ENCODE measurements at regions not wholly inside any gene's neighbourhood (a gene's known extent, or its start where the extent isn't known, plus 50 kb on each side); places are given as distances from the start of the nearest gene placed in this dataset.

DNA sequence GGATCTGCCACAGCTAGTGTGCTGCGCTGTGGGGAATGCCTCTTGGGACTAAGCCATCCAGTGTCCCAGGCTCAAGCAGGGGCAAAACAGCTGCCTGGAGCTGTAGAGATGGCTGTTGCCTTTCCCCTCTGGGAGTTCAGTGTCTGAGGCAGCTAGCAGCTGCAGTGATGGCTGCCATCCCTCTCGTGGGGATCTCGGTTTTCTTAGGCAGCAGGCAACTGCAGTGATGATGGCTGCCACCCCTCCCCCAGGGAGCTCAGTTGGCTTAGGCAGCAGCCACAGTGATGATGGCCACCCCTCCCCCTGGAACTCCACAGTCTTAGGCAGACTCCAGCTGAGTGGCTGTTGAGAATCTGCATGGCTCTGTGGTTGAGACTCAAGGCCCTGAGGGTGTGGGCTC lies 1389.2 kb upstream of the NUDT12 start:
- no peaks in the 10 kb centered on the region for H3K27me3 ChIP-seq (ENCODE audit: control insufficient read depth, insufficient read depth, low read length)
- H3K4me3 ChIP-seq (ENCODE audit: low read depth, low read length) = no peak overlapping the region
- no peak for TF ChIP-seq CTCF (IDR thresholded peaks at IDR 0.05; ENCODE audit: insufficient read depth, low read length, severe bottlenecking)
- H3K36me3 ChIP-seq (ENCODE audit: control insufficient read depth, insufficient read depth, low read length) = no peaks in the 10 kb centered on the region
- FAIRE-seq (no peak), DNase-seq (ENCODE audit: low read depth) (no peak)

DNA sequence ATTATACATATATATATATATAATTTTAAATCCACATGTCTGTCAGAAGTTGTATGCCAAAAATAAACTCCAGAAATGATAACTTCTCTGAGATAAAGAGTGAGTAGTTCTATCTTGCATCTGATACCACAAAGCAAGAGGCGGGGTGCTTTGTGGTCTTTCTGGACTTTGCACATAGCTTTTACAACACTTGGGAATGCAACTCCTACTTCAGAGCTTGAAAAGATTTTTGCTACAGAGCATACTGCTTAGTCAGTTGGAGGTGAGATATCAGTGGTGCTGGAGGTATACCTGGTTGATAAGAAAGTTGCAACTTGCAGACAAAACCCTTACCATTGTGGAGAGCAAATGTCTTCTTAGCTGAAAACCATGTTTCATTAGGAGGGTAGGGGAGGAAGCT lies 1384.5 kb upstream of the NUDT12 start:
- FAIRE-seq (no peak), DNase-seq (ENCODE audit: low read depth) (no peak)
- TF ChIP-seq CTCF (IDR thresholded peaks at IDR 0.05; ENCODE audit: insufficient read depth, low read length, severe bottlenecking) = no peak
- Histone ChIP-seq H3K27me3 (ENCODE audit: control insufficient read depth, insufficient read depth, low read length) (no peaks in the 10 kb centered on the region), H3K4me3 (ENCODE audit: low read depth, low read length) (no peak overlapping the region), H3K36me3 (ENCODE audit: control insufficient read depth, insufficient read depth, low read length) (no peaks in the 10 kb centered on the region)

DNA sequence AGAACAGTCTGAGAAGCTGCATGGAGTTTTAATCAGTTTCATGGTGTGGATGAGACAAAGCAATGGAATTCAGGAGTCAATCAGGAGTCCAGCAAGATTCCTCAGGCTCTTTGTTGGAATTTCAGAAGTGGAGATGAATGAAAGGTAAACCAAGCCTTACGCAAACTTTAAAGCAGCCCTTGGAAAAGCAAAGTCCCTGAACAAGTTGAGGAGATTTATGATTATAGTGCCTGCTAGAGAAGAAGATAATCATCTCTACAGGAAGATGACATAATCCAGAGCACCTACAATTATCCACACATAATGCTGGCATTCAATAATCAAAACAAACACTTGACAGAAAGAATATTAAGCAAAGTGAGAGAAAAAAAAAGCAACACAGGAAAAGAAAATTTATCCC lies 1380.1 kb upstream of the NUDT12 start:
- no peaks in the 10 kb centered on the region for H3K36me3 ChIP-seq (ENCODE audit: control insufficient read depth, insufficient read depth, low read length)

DNA sequence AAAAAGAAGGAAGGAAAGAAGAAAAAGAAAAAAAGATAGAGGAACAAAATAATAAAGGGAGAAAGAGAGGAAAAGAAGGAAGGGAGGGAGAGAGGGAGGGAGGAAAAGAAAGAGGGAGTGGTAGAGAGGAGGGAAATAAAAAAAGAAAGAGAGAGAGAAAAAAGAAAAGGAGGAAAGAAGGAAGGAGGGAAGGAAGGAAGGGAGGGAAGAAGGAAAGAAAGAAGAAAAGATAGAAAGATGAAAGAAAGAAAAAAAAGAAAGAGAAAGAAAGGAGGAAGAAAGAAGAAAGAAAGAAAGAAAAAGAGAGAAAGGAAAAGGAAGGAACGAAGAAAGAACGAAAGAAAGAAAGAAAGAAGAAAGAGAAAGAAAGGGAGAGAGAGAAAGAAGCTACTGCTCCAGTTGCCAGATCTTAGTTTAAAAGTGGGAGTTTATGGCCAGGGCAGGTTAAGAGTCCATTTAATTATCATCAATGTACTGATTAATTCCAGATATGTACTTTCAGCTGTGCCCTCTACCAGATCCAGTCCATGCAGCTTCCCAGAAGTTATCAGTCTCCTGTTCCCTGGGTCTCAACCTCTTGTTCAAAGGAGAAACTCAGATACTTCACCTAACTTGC lies 1378.5 kb upstream of the NUDT12 start:
- H3K36me3 ChIP-seq (ENCODE audit: control insufficient read depth, insufficient read depth, low read length) = no peaks in the 10 kb centered on the region
- FAIRE-seq (no peak), DNase-seq (ENCODE audit: low read depth) (no peak)
- no peaks in the 10 kb centered on the region for H3K27me3 ChIP-seq (ENCODE audit: control insufficient read depth, insufficient read depth, low read length)
- no peak for TF ChIP-seq CTCF (IDR thresholded peaks at IDR 0.05; ENCODE audit: insufficient read depth, low read length, severe bottlenecking)
- no peak overlapping the region for H3K4me3 ChIP-seq (ENCODE audit: low read depth, low read length)

More for the DNA sequence above, 1380.1 kb upstream of the NUDT12 start:
- Histone ChIP-seq H3K4me3 (ENCODE audit: low read depth, low read length) (no peak overlapping the region), H3K27me3 (ENCODE audit: control insufficient read depth, insufficient read depth, low read length) (no peaks in the 10 kb centered on the region)
- FAIRE-seq = no peak
- no peak for DNase-seq (ENCODE audit: low read depth)
- no peak for TF ChIP-seq CTCF (IDR thresholded peaks at IDR 0.05; ENCODE audit: insufficient read depth, low read length, severe bottlenecking)

GRCh38 chr5:104937598-104937997 lies 1375.0 kb upstream of the NUDT12 start:
- H3K27me3 ChIP-seq (ENCODE audit: control insufficient read depth, insufficient read depth, low read length) = no peaks in the 10 kb centered on the region
- H3K36me3 ChIP-seq (ENCODE audit: control insufficient read depth, insufficient read depth, low read length) = no peaks in the 10 kb centered on the region
- FAIRE-seq (no peak), DNase-seq (ENCODE audit: low read depth) (no peak)
- no peak overlapping the region for H3K4me3 ChIP-seq (ENCODE audit: low read depth, low read length)
- TF ChIP-seq CTCF (IDR thresholded peaks at IDR 0.05; ENCODE audit: insufficient read depth, low read length, severe bottlenecking) = no peak

DNA sequence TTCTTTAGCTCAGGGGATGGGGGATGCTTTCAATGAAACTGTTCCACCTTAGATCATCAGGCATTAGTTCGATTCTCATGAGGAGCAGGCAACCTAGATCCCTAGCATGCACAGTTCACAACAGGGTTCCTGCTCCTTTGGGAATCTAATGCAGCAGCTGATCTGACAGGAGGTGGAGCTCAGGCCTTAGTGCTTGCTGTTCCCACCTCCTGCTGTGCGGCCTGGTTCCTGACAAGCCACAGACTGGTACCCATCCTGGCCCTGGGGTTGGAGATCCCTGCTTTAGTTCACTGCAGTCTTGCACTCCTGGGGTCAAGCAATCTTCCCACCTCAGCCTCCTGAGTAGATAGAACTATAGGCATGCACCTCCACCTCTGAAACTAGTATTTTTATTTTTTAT lies 1369.8 kb upstream of the NUDT12 start:
- Histone ChIP-seq H3K27me3 (ENCODE audit: control insufficient read depth, insufficient read depth, low read length) (no peaks in the 10 kb centered on the region), H3K36me3 (ENCODE audit: control insufficient read depth, insufficient read depth, low read length) (no peaks in the 10 kb centered on the region), H3K4me3 (ENCODE audit: low read depth, low read length) (no peak overlapping the region)
- no peak for TF ChIP-seq CTCF (IDR thresholded peaks at IDR 0.05; ENCODE audit: insufficient read depth, low read length, severe bottlenecking)
- FAIRE-seq (no peak), DNase-seq (ENCODE audit: low read depth) (no peak)
